ENCODE measurements at regions not wholly inside any gene's neighbourhood (a gene's known extent, or its start where the extent isn't known, plus 50 kb on each side); places are given as distances from the start of the nearest gene placed in this dataset.

- TF ChIP-seq POLR2AphosphoS5 (IDR thresholded peaks at IDR 0.05): no peak
- no peak for TF ChIP-seq CTCF (IDR thresholded peaks at IDR 0.05)
These were observed 58.7 kb upstream of the PCSK2 start for GRCh38 chr20:17168026-17168612.

All from upper lobe of left lung (tissue), 4 donors.